Neuronal stem cell (in vitro differentiated cells): ENCODE measurements at regions not wholly inside any gene's neighbourhood (a gene's known extent, or its start where the extent isn't known, plus 50 kb on each side); places are given as distances from the start of the nearest gene placed in this dataset.

Experiments
- DNase-seq: peaks from one replicate; pipeline ENCODE4 v3.0.0-alpha.2; 2013; ENCODE audit warnings: low spot score
- H2AFZ ChIP-seq: one replicate; pipeline ENCODE4 v1.6.1; 2013; ENCODE audit warnings: mild to moderate bottlenecking, low read length, inconsistent platforms
- H2AK5ac ChIP-seq: 2 replicates; pipeline ENCODE4 v1.6.1; 2013; ENCODE audit warnings: low read depth, mild to moderate bottlenecking, inconsistent platforms, low read length, moderate library complexity, mixed read lengths
- H2BK120ac ChIP-seq: 2 replicates; pipeline ENCODE4 v1.6.1; 2013; ENCODE audit warnings: low read depth, mild to moderate bottlenecking, inconsistent platforms, low read length, moderate library complexity, mixed read lengths
- H2BK12ac ChIP-seq: one replicate; pipeline ENCODE4 v1.6.1; 2013; ENCODE audit warnings: low read length, inconsistent platforms
- H2BK15ac ChIP-seq: 2 replicates; pipeline ENCODE4 v1.6.1; 2013; ENCODE audit warnings: mild to moderate bottlenecking, low read length, inconsistent platforms, mixed read lengths
- H2BK5ac ChIP-seq: one replicate; pipeline ENCODE4 v1.6.1; 2013; ENCODE audit warnings: inconsistent platforms, mild to moderate bottlenecking, low read length, moderate library complexity
- H3K14ac ChIP-seq: one replicate; pipeline ENCODE4 v1.6.1; 2013; ENCODE audit warnings: low read length, inconsistent platforms
- H3K18ac ChIP-seq: 2 replicates; pipeline ENCODE4 v1.6.1; 2013; ENCODE audit warnings: low read length, inconsistent platforms
- H3K23ac ChIP-seq: 2 replicates; pipeline ENCODE4 v1.6.1; 2013; ENCODE audit warnings: low read depth, mild to moderate bottlenecking, mixed read lengths, low read length, inconsistent platforms; ENCODE audit not compliant: poor library complexity
- H3K27ac ChIP-seq: replicated peaks from 3 replicates; pipeline ENCODE4 v1.5.1; 2013; ENCODE audit warnings: low read length, inconsistent platforms
- H3K27me3 ChIP-seq, 3 experiments: 2 replicates each; pipeline ENCODE4 v1.6.1; 2013; ENCODE audit warnings: low read length in 3 of 3, mild to moderate bottlenecking in 2 of 3, inconsistent platforms in 1 of 3, low read depth in 1 of 3, mixed read lengths in 1 of 3, moderate library complexity in 1 of 3; ENCODE audit not compliant: control insufficient read depth in 3 of 3, insufficient read depth in 3 of 3
- H3K36me3 ChIP-seq, 2 donors: replicated peaks in 1 of 2; 2 replicates each; pipeline ENCODE4 v1.6.1; 2013; ENCODE audit warnings: low read length in 2 of 2; ENCODE audit not compliant: control insufficient read depth in 2 of 2, insufficient read depth in 2 of 2
- H3K4ac ChIP-seq: 2 replicates; pipeline ENCODE4 v1.6.1; 2013; ENCODE audit warnings: inconsistent platforms, mild to moderate bottlenecking, low read length, moderate library complexity
- H3K4me1 ChIP-seq, 2 donors: 1 replicate in 1 of 2; 2 replicates in 1 of 2; pipeline ENCODE4 v1.6.1; 2013; ENCODE audit warnings: low read length in 2 of 2, low read depth in 1 of 2; ENCODE audit not compliant: control insufficient read depth in 2 of 2, insufficient read depth in 1 of 2
- H3K4me2 ChIP-seq: one replicate; pipeline ENCODE4 v1.6.1; 2013; ENCODE audit warnings: mild to moderate bottlenecking, low read length, inconsistent platforms; ENCODE audit not compliant: insufficient read depth, poor library complexity, severe bottlenecking
- H3K4me3 ChIP-seq, 2 donors: 2 replicates each; pipeline ENCODE4 v1.5.1; 2013; ENCODE audit warnings: low read length in 2 of 2, mild to moderate bottlenecking in 2 of 2, inconsistent platforms in 1 of 2, moderate library complexity in 1 of 2
- H3K79me1 ChIP-seq: one replicate; pipeline ENCODE4 v1.6.1; 2013; ENCODE audit warnings: low read depth, mild to moderate bottlenecking, inconsistent platforms, low read length, moderate library complexity
- H3K9ac ChIP-seq: one replicate; pipeline ENCODE4 v1.6.1; 2013; ENCODE audit warnings: mild to moderate bottlenecking, low read depth, low read length, inconsistent platforms; ENCODE audit not compliant: poor library complexity
- H3K9me3 ChIP-seq, 2 donors: replicated peaks in 1 of 2; 2 replicates each; pipeline versions ENCODE3 to v1.6.1; 2013; ENCODE audit warnings: low read length in 2 of 2, mild to moderate bottlenecking in 2 of 2, inconsistent platforms in 1 of 2, low read depth in 1 of 2, mixed read lengths in 1 of 2, moderate library complexity in 1 of 2; ENCODE audit not compliant: control insufficient read depth in 2 of 2, insufficient read depth in 1 of 2
- H4K8ac ChIP-seq: one replicate; pipeline ENCODE4 v1.6.1; 2013; ENCODE audit warnings: low read depth, mild to moderate bottlenecking, inconsistent platforms, low read length, moderate library complexity
- H4K91ac ChIP-seq: one replicate; pipeline ENCODE4 v1.6.1; 2013; ENCODE audit warnings: low read length, low read depth, mild to moderate bottlenecking, inconsistent platforms; ENCODE audit not compliant: poor library complexity
- WGBS, 2 donors: extraction: QIAGEN DNeasy Blood & Tissue Kit; methylation state at CpG; one replicate each; pipeline ENCODE4 v1.1.7; 2013; ENCODE audit warnings: missing lambda C conversion rate in 2 of 2, mixed read lengths in 1 of 2; ENCODE audit not compliant: insufficient read length in 2 of 2, insufficient replicate concordance in 1 of 2; ENCODE audit errors: extremely low coverage in 2 of 2; 5-methylcytosine and 5-hydroxymethylcytosine counted together

GRCh38 chr5:1670351-1670750 is 129.3 kb downstream of the MRPL36 start:
- Histone ChIP-seq H3K9me3 (peaks cover 3 to 14% of the 10 kb centered on the region in 2 donors), H2AK5ac (no peak overlapping the region), H3K4me2 (no peak overlapping the region), H3K18ac (no peak overlapping the region), H2BK120ac (no peak overlapping the region), H2BK5ac (no peak overlapping the region), H3K36me3 (no peaks in the 10 kb centered on the region), H3K4me3 (no peak overlapping the region), H3K9ac (no peak overlapping the region), H2BK12ac (no peak overlapping the region), H3K4ac (no peak overlapping the region), H3K27me3 (peaks cover 3 to 32% (median 22%) of the 10 kb centered on the region in 3 experiments), H3K23ac (no peak overlapping the region), H2AFZ (no peak overlapping the region), H4K8ac (no peak overlapping the region), H3K79me1 (no peaks in the 10 kb centered on the region), H3K14ac (no peak overlapping the region), H4K91ac (no peak overlapping the region), H2BK15ac (no peak overlapping the region), H3K4me1 (peaks cover 0 to 10% of the 10 kb centered on the region in 2 donors), H3K27ac (no peak overlapping the region)
- no peak for DNase-seq
- WGBS, 2 donors, result no CpG with 5 or more reads among the region's 2 CpGs

- no peak overlapping the region for H3K9ac ChIP-seq
- no peak overlapping the region for H2BK120ac ChIP-seq
- no peak overlapping the region for H3K23ac ChIP-seq
- no peak overlapping the region for H2BK15ac ChIP-seq
- no peak overlapping the region for H3K14ac ChIP-seq
- peaks cover 3 to 32% (median 22%) of the 10 kb centered on the region in 3 experiments for H3K27me3 ChIP-seq
- no peak for DNase-seq
- H2AK5ac ChIP-seq, result no peak overlapping the region
- no peak overlapping the region for H3K4me3 ChIP-seq
- H3K4me2 ChIP-seq, result no peak overlapping the region
- peaks cover 3 to 14% of the 10 kb centered on the region in 2 donors for H3K9me3 ChIP-seq
- peak overlapping the region; percentile 12 for H3K18ac ChIP-seq
- peaks cover 0 to 10% of the 10 kb centered on the region in 2 donors for H3K4me1 ChIP-seq
- H4K91ac ChIP-seq, result no peak overlapping the region
- H2AFZ ChIP-seq, result no peak overlapping the region
- no peak overlapping the region for H4K8ac ChIP-seq
- no peak overlapping the region for H3K27ac ChIP-seq
- no CpG with 5 or more reads among the region's 10 CpGs for whole genome bisulfite sequencing, 2 donors
- H3K36me3 ChIP-seq, result no peaks in the 10 kb centered on the region
- H2BK12ac ChIP-seq, result no peak overlapping the region
- no peaks in the 10 kb centered on the region for H3K79me1 ChIP-seq
- no peak overlapping the region for H2BK5ac ChIP-seq
- H3K4ac ChIP-seq, result no peak overlapping the region
Measured at GRCh38 chr5:1669276-1670155, 130.1 kb downstream of the MRPL36 start.

- no peak for DNase-seq
- peak overlapping the region; percentile 84 for H3K18ac ChIP-seq
- H2BK15ac ChIP-seq, result peak overlapping the region; percentile 86
- peak overlapping the region; percentile 82 for H3K9ac ChIP-seq
- no peak overlapping the region for H4K91ac ChIP-seq
- H3K9me3 ChIP-seq, result peaks cover 3 to 14% of the 10 kb centered on the region in 2 donors
- H2BK120ac ChIP-seq, result no peak overlapping the region
- no peak overlapping the region for H2BK12ac ChIP-seq
- H2AK5ac ChIP-seq, result peak overlapping the region; percentile 1
- H2BK5ac ChIP-seq, result no peak overlapping the region
- no peak overlapping the region for H3K27ac ChIP-seq
- H3K79me1 ChIP-seq, result no peaks in the 10 kb centered on the region
- H3K4me3 ChIP-seq, result peak overlapping the region; percentile 12 to 43
- peak overlapping the region; percentile 89 for H2AFZ ChIP-seq
- WGBS, 2 donors, result no CpG with 5 or more reads among the region's 23 CpGs
- H3K4me1 ChIP-seq, result peaks cover 0 to 10% of the 10 kb centered on the region in 2 donors
- H3K27me3 ChIP-seq, result peaks cover 3 to 32% (median 22%) of the 10 kb centered on the region in 3 experiments
- no peak overlapping the region for H4K8ac ChIP-seq
- no peak overlapping the region for H3K14ac ChIP-seq
- H3K36me3 ChIP-seq, result no peaks in the 10 kb centered on the region
- peak overlapping the region; percentile 82 for H3K23ac ChIP-seq
- peak overlapping the region; percentile 31 for H3K4ac ChIP-seq
- peak overlapping the region; percentile 64 for H3K4me2 ChIP-seq
Measured at GRCh38 chr5:1668141-1668721, 131.4 kb downstream of the MRPL36 start.

- Histone ChIP-seq H3K27ac (no peak overlapping the region), H3K23ac (no peak overlapping the region), H4K91ac (no peak overlapping the region), H3K18ac (peak overlapping the region; percentile 97), H3K4me1 (peaks cover 0 to 10% of the 10 kb centered on the region in 2 donors), H2BK5ac (no peak overlapping the region), H3K14ac (no peak overlapping the region), H3K36me3 (no peaks in the 10 kb centered on the region), H2BK15ac (peak overlapping the region; percentile 86), H3K9ac (peak overlapping the region; percentile 93), H3K4me3 (peak overlapping the region; percentile 43 to 80), H3K79me1 (no peaks in the 10 kb centered on the region), H4K8ac (no peak overlapping the region), H2BK120ac (no peak overlapping the region), H3K4ac (peak overlapping the region; percentile 53), H2BK12ac (peak overlapping the region; percentile 30), H3K4me2 (peak overlapping the region; percentile 64), H3K27me3 (peaks cover 3 to 32% (median 23%) of the 10 kb centered on the region in 3 experiments), H2AFZ (peak overlapping the region; percentile 89), H2AK5ac (peak overlapping the region; percentile 59), H3K9me3 (peaks cover 7 to 14% of the 10 kb centered on the region in 2 donors)
- WGBS, 2 donors, result no CpG with 5 or more reads among the region's 38 CpGs
- no peak for DNase-seq
Measured at GRCh38 chr5:1667648-1668140, 131.9 kb downstream of the MRPL36 start.
